HCT116 (cell line): ENCODE measurements at regions not wholly inside any gene's neighbourhood (a gene's known extent, or its start where the extent isn't known, plus 50 kb on each side); places are given as distances from the start of the nearest gene placed in this dataset.

Source experiments
- ATAC-seq: fragments of 200-7000 bp; cut with Tn5 transposase; 2 replicates; pipeline ENCODE4 v1.9.1; 2020; ENCODE audit warnings: mild to moderate bottlenecking, moderate library complexity
- BruUV-seq: library from RNA; stranded (reverse); fragments of 400-500 nt; replicated peaks from 2 replicates; lab custom pipeline; 2021; lab: Mats Ljungman, UMichigan
- CTCF ChIA-PET: fragments of 300-600 bp; sonication (Branson Sonifier 250); formaldehyde crosslinking; loops from one replicate; lab custom pipeline; 2021; ENCODE audit warnings: antibody characterized with exemption; lab: Charles Lee
- POLR2A ChIA-PET: fragments of 300-600, 350-600 bp; sonication (Branson Sonifier 250); formaldehyde crosslinking; loops from one replicate; lab custom pipeline; 2021; ENCODE audit warnings: antibody characterized with exemption; lab: Charles Lee
- RAD21 ChIA-PET, 2 experiments: fragments of 300-600 bp; sonication (Branson Sonifier 250); formaldehyde crosslinking; loops; one replicate each; lab custom pipeline; 2023; ENCODE audit warnings: low total read pairs in 2 of 2; ENCODE audit not compliant: uncharacterized antibody in 2 of 2, unreplicated experiment in 2 of 2, low non-redundant PET in 1 of 2; lab: Charles Lee
- DNase-seq: peaks from one replicate; pipeline ENCODE4 v3.0.0-alpha.2; 2010; ENCODE audit warnings: low read depth, low spot score
- H2AFZ ChIP-seq: fragments of 200-600 bp; shearing (Covaris generic), sonication (generic); 2 replicates; pipeline ENCODE4 v1.6.1; 2017; ENCODE audit warnings: low read depth, mixed run types, mixed read lengths, antibody characterized with exemption, low read length; ENCODE audit not compliant: poor library complexity, severe bottlenecking
- H3K27ac ChIP-seq: 2 replicates; pipeline ENCODE4 v1.5.1; 2012; ENCODE audit warnings: low read depth, low read length
- H3K27me3 ChIP-seq: fragments of 200-600 bp; sonication (generic); 2 replicates; pipeline ENCODE4 v1.6.1; 2016; ENCODE audit warnings: mixed run types, low read length, mixed read lengths; ENCODE audit not compliant: insufficient read depth
- H3K36me3 ChIP-seq, 2 experiments: fragments of 200-500 bp in 1 of 2; fragments of 200-600 bp in 1 of 2; sonication (Bioruptor generic) in 1 of 2; sonication (generic) in 1 of 2; 2 replicates each; pipeline versions ENCODE4 v1.5.1 to v1.6.1; 2014 to 2016; ENCODE audit warnings: low read length in 2 of 2, inconsistent platforms in 1 of 2, mixed read lengths in 1 of 2, mixed run types in 1 of 2; ENCODE audit not compliant: insufficient read depth in 2 of 2, control insufficient read depth in 1 of 2
- H3K4me1 ChIP-seq, 2 experiments: fragments of 200-600 bp in 1 of 2; sonication (generic) in 1 of 2; 2 replicates each; pipeline versions ENCODE4 v1.5.1 to v1.6.1; 2012 to 2017; ENCODE audit warnings: low read length in 2 of 2, inconsistent platforms in 1 of 2, mild to moderate bottlenecking in 1 of 2, mixed read lengths in 1 of 2, mixed run types in 1 of 2, moderate library complexity in 1 of 2; ENCODE audit not compliant: insufficient read depth in 2 of 2, control insufficient read depth in 1 of 2
- H3K4me2 ChIP-seq: fragments of 200-600 bp; sonication (generic); 2 replicates; pipeline ENCODE4 v1.6.1; 2017; ENCODE audit warnings: mixed run types, low read length, mixed read lengths
- H3K4me3 ChIP-seq, 2 experiments: fragments of 200-600 bp in 1 of 2; sonication (generic) in 1 of 2; replicated peaks in 1 of 2; 2 replicates each; pipeline ENCODE4 v1.5.1; 2011 to 2016; ENCODE audit warnings: low read length in 2 of 2, control low read depth in 1 of 2, low read depth in 1 of 2, mild to moderate bottlenecking in 1 of 2, mixed read lengths in 1 of 2, mixed run types in 1 of 2
- H3K79me2 ChIP-seq: fragments of 200-600 bp; sonication (generic); 2 replicates; pipeline ENCODE4 v1.6.1; 2017; ENCODE audit warnings: mild to moderate bottlenecking, mixed run types, low read length, moderate library complexity, mixed read lengths; ENCODE audit not compliant: insufficient read depth
- H3K9ac ChIP-seq: fragments of 200-600 bp; sonication (generic); 2 replicates; pipeline ENCODE4 v1.6.1; 2016; ENCODE audit warnings: low read length, mixed read lengths
- H3K9me2 ChIP-seq: fragments of 200-600 bp; sonication (generic), shearing (Covaris generic); 2 replicates; pipeline ENCODE4 v1.6.1; 2017; ENCODE audit warnings: mixed run types, mild to moderate bottlenecking, moderate library complexity; ENCODE audit not compliant: insufficient read depth
- H3K9me3 ChIP-seq, 2 experiments: fragments of 200-500 bp in 1 of 2; fragments of 200-600 bp in 1 of 2; sonication (Bioruptor generic) in 1 of 2; sonication (generic) in 1 of 2; 2 replicates each; pipeline ENCODE4 v1.6.1; 2014 to 2017; ENCODE audit warnings: low read length in 2 of 2, mixed read lengths in 2 of 2, inconsistent platforms in 1 of 2, low read depth in 1 of 2, mild to moderate bottlenecking in 1 of 2, mixed run types in 1 of 2, moderate library complexity in 1 of 2; ENCODE audit not compliant: control insufficient read depth in 1 of 2, insufficient read depth in 1 of 2
- H4K20me1 ChIP-seq: fragments of 200-600 bp; sonication (generic), shearing (Covaris generic); 2 replicates; pipeline ENCODE4 v1.6.1; 2017; ENCODE audit warnings: mixed run types, mild to moderate bottlenecking, moderate library complexity; ENCODE audit not compliant: insufficient read depth
- CBX3 ChIP-seq: IDR thresholded peaks from 2 replicates; pipeline ENCODE4 v1.6.1; 2012; ENCODE audit warnings: low read depth
- CEBPB ChIP-seq: IDR thresholded peaks from 2 replicates; pipeline ENCODE4 v1.6.1; 2012; ENCODE audit warnings: low read depth
- CTCF ChIP-seq, 3 experiments: fragments of 200-600 bp in 1 of 3; sonication (generic) in 1 of 3; IDR thresholded peaks in 2 of 3; conservative IDR thresholded peaks in 1 of 3; 2 replicates each; pipeline ENCODE4 v1.5.1; 2012 to 2017; ENCODE audit warnings: low read depth in 2 of 3, low read length in 2 of 3, antibody characterized with exemption in 1 of 3, borderline replicate concordance in 1 of 3, control low read depth in 1 of 3, mild to moderate bottlenecking in 1 of 3, mixed read lengths in 1 of 3, mixed run types in 1 of 3, moderate library complexity in 1 of 3; ENCODE audit not compliant: insufficient read depth in 1 of 3
- EGR1 ChIP-seq: IDR thresholded peaks from 2 replicates; pipeline ENCODE4 v1.6.1; 2012; ENCODE audit warnings: low read depth
- ELF1 ChIP-seq: IDR thresholded peaks from 2 replicates; pipeline ENCODE4 v1.6.1; 2012; ENCODE audit warnings: low read depth, borderline replicate concordance
- EZH2 ChIP-seq: fragments of 200-600 bp; sonication (generic); IDR thresholded peaks from 2 replicates; pipeline ENCODE4 v1.6.1; 2017; ENCODE audit warnings: antibody characterized with exemption, mixed run types
- JUND ChIP-seq: IDR thresholded peaks from 2 replicates; pipeline ENCODE4 v1.6.1; 2012
- MAX ChIP-seq: IDR thresholded peaks from 2 replicates; pipeline ENCODE4 v1.6.1; 2012
- POLR2A ChIP-seq: IDR thresholded peaks from 2 replicates; pipeline ENCODE4 v1.7.0; 2011; ENCODE audit warnings: borderline replicate concordance; ENCODE audit not compliant: insufficient read depth, insufficient read length; ENCODE audit errors: extremely low read depth
- POLR2AphosphoS5 ChIP-seq: IDR thresholded peaks from 2 replicates; pipeline ENCODE4 v1.6.1; 2011; ENCODE audit warnings: mild to moderate bottlenecking, low read depth, low read length, moderate library complexity
- REST ChIP-seq: IDR thresholded peaks from 2 replicates; pipeline ENCODE4 v1.6.1; 2012; ENCODE audit warnings: low read depth
- SIN3A ChIP-seq: IDR thresholded peaks from 2 replicates; pipeline ENCODE4 v1.6.1; 2012; ENCODE audit warnings: low read depth
- SP1 ChIP-seq: IDR thresholded peaks from 2 replicates; pipeline ENCODE4 v1.6.1; 2012; ENCODE audit warnings: low read depth
- SRF ChIP-seq: IDR thresholded peaks from 2 replicates; pipeline ENCODE4 v1.6.1; 2012; ENCODE audit warnings: low read depth
- TCF7L2 ChIP-seq: IDR thresholded peaks from 2 replicates; pipeline ENCODE4 v1.7.0; 2011; ENCODE audit warnings: borderline replicate concordance, inconsistent platforms; ENCODE audit not compliant: insufficient read depth, insufficient read length; ENCODE audit errors: extremely low read depth
- ZBTB33 ChIP-seq: IDR thresholded peaks from 2 replicates; pipeline ENCODE4 v1.6.1; 2011; ENCODE audit warnings: mild to moderate bottlenecking, low read length, moderate library complexity; ENCODE audit not compliant: insufficient replicate concordance; ENCODE audit errors: extremely low read depth
- ZFX ChIP-seq: fragments of 450-650 bp; IDR thresholded peaks from 2 replicates; pipeline ENCODE4 v1.6.1; 2017
- ZNF274 ChIP-seq: fragments of 200-500 bp; sonication (Bioruptor generic); IDR thresholded peaks from 2 replicates; pipeline ENCODE4 v1.6.1; 2014; ENCODE audit warnings: mild to moderate bottlenecking, low read depth, low read length, inconsistent platforms
- intact Hi-C: fragments of 100-400 bp; cut with micrococcal nuclease; formaldehyde crosslinking; loops from 2 replicates; pipeline ENCODE4 v1.10.0; 2022

- DNase-seq (no peak), ATAC-seq (no peak)
- H3K9ac ChIP-seq = no peak overlapping the region
- intact Hi-C loops = no loop called here
- H3K9me2 ChIP-seq = no peaks in the 10 kb centered on the region
- H4K20me1 ChIP-seq = no peaks in the 10 kb centered on the region
- ChIA-PET CTCF (no interaction called here), RAD21 (no interaction called here), POLR2A (no interaction called here)
- no peak overlapping the region for H3K27ac ChIP-seq
- no peak overlapping the region for H3K4me2 ChIP-seq
- H3K4me3 ChIP-seq = no peak overlapping the region
- no peaks in the 10 kb centered on the region for H3K9me3 ChIP-seq
- H3K27me3 ChIP-seq = peaks cover 24% of the 10 kb centered on the region; the same call in 1 of the 2 replicates
- no peaks in the 10 kb centered on the region for H3K36me3 ChIP-seq
- H3K4me1 ChIP-seq = no peaks in the 10 kb centered on the region
- H2AFZ ChIP-seq = no peak overlapping the region
- no TSS peak for BruUV-seq
- no peak for TF ChIP-seq POLR2A
- no peak for TF ChIP-seq ZFX
- no peak for TF ChIP-seq CTCF (IDR thresholded peaks at IDR 0.05 in 2 of 3, conservative IDR thresholded peaks at IDR 0.05 in 1 of 3; ENCODE audit: borderline replicate concordance in 1 of 3, insufficient read depth in 1 of 3, low read depth in 2 of 3, low read length in 2 of 3)
- no peak for TF ChIP-seq CBX3
- TF ChIP-seq TCF7L2 = no peak
- no peak for TF ChIP-seq REST
- no peak for TF ChIP-seq CEBPB
- no peak for TF ChIP-seq EGR1
- no peak for TF ChIP-seq ELF1
- no peak for TF ChIP-seq SP1
- TF ChIP-seq JUND = no peak
- TF ChIP-seq MAX = no peak
- no peak for TF ChIP-seq SIN3A
- TF ChIP-seq ZNF274 = no peak
- TF ChIP-seq ZBTB33 = no peak
- TF ChIP-seq SRF = no peak
- TF ChIP-seq EZH2 = no peak
- TF ChIP-seq POLR2AphosphoS5 = no peak
- no peaks in the 10 kb centered on the region for H3K79me2 ChIP-seq
Observed at GRCh38 chr7:104052979-104053378, 63.5 kb upstream of the RELN start.
